B cell (primary cell): ENCODE measurements at regions not wholly inside any gene's neighbourhood (a gene's known extent, or its start where the extent isn't known, plus 50 kb on each side); places are given as distances from the start of the nearest gene placed in this dataset.

Experiments used
- EZH2 ChIP-seq: IDR thresholded peaks from 2 replicates; pipeline ENCODE4 v1.6.1; 2012; ENCODE audit warnings: borderline replicate concordance, low read depth, mild to moderate bottlenecking, moderate library complexity, low read length; ENCODE audit not compliant: insufficient read depth, poor library complexity, severe bottlenecking
- TF ChIP-seq, protein P1 (sequence below): fragments of 200-600 bp; IDR thresholded peaks from one replicate; pipeline ENCODE4 v1.8.0; 2022; ENCODE audit warnings: antibody characterized with exemption, mild to moderate bottlenecking

DNA sequence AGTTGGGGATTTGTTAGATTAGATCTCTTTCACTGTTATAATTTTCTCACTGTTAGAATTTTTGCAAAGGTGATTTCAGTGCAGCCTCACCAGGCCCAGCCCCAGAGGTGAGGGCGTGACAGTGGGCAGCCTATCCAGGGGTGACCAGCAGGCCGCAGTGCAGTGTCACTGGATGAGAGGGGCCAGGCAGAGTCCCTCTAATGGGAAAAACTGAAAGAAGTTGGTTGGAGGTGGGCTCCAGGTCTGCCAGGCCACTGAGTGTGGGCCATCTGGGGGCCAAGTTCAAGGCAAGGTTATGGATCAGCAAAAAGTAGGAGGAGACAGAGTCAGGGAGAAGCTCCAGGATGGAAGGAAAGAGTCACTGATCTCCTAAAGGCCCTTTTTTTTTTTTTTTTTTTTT, 90.5 kb upstream of the SDK1 start:
- TF ChIP-seq EZH2 = no peak
- TF ChIP-seq, protein P1, sequence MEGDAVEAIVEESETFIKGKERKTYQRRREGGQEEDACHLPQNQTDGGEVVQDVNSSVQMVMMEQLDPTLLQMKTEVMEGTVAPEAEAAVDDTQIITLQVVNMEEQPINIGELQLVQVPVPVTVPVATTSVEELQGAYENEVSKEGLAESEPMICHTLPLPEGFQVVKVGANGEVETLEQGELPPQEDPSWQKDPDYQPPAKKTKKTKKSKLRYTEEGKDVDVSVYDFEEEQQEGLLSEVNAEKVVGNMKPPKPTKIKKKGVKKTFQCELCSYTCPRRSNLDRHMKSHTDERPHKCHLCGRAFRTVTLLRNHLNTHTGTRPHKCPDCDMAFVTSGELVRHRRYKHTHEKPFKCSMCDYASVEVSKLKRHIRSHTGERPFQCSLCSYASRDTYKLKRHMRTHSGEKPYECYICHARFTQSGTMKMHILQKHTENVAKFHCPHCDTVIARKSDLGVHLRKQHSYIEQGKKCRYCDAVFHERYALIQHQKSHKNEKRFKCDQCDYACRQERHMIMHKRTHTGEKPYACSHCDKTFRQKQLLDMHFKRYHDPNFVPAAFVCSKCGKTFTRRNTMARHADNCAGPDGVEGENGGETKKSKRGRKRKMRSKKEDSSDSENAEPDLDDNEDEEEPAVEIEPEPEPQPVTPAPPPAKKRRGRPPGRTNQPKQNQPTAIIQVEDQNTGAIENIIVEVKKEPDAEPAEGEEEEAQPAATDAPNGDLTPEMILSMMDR = no peak
